Stomach (tissue), 4 donors: ENCODE measurements at regions not wholly inside any gene's neighbourhood (a gene's known extent, or its start where the extent isn't known, plus 50 kb on each side); places are given as distances from the start of the nearest gene placed in this dataset.

Experiments used
- EP300 ChIP-seq: sonication (generic); formaldehyde crosslinking; IDR thresholded peaks from one replicate; pipeline ENCODE4 v1.6.1; 2017; ENCODE audit warnings: antibody characterized with exemption
- POLR2A ChIP-seq, 4 donors: fragments of 450-650 bp; IDR thresholded peaks; one replicate each; pipeline ENCODE4 v1.6.1; 2016; ENCODE audit warnings: antibody characterized with exemption in 4 of 4, control low read depth in 2 of 4, mild to moderate bottlenecking in 1 of 4, moderate library complexity in 1 of 4
- POLR2AphosphoS5 ChIP-seq, 3 donors: sonication (generic); formaldehyde crosslinking; IDR thresholded peaks; one replicate each; pipeline ENCODE4 v1.6.1; 2016; ENCODE audit warnings: antibody characterized with exemption in 3 of 3
- TF ChIP-seq, protein P1 (sequence below), 7 experiments: fragments of 450-650 bp in 4 of 7; fragments of 200-600 bp in 3 of 7; sonication (generic) in 3 of 7; IDR thresholded peaks; one replicate each; pipeline ENCODE4 v1.5.1; 2016 to 2019; ENCODE audit warnings: antibody characterized with exemption in 7 of 7, control low read depth in 2 of 7, mild to moderate bottlenecking in 1 of 7

DNA sequence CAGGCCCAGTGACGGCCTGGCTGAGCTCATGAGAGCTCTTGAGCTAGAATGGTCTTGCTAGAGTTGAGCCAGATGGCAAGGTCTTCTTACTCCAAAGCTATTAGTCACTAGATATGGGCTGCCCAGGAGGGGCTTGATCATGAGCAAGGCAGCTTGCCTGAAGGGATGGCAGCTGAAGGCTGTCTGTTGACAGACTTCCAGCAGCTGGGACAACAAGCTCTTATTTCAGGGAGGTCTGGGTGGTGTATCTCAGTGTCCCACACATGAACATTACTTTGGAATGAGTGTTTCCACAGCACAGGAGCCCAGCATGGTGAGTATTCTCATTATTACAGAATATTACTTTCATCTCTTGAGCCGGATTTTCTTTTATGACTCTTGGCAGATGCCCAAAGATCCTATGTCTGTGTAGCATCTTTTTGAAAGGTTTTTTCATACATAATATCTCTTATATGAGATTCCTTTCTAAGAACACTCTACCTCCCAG lies 414.1 kb downstream of the ARHGEF28 start:
- TF ChIP-seq POLR2AphosphoS5 (IDR thresholded peaks at IDR 0.05) (no peak), POLR2A (IDR thresholded peaks at IDR 0.05) (no peak), EP300 (no peak)
- TF ChIP-seq, protein P1, sequence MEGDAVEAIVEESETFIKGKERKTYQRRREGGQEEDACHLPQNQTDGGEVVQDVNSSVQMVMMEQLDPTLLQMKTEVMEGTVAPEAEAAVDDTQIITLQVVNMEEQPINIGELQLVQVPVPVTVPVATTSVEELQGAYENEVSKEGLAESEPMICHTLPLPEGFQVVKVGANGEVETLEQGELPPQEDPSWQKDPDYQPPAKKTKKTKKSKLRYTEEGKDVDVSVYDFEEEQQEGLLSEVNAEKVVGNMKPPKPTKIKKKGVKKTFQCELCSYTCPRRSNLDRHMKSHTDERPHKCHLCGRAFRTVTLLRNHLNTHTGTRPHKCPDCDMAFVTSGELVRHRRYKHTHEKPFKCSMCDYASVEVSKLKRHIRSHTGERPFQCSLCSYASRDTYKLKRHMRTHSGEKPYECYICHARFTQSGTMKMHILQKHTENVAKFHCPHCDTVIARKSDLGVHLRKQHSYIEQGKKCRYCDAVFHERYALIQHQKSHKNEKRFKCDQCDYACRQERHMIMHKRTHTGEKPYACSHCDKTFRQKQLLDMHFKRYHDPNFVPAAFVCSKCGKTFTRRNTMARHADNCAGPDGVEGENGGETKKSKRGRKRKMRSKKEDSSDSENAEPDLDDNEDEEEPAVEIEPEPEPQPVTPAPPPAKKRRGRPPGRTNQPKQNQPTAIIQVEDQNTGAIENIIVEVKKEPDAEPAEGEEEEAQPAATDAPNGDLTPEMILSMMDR (IDR thresholded peaks at IDR 0.05), result no peak
